Lower leg skin (tissue), 3 donors: ENCODE measurements at regions not wholly inside any gene's neighbourhood (a gene's known extent, or its start where the extent isn't known, plus 50 kb on each side); places are given as distances from the start of the nearest gene placed in this dataset.

ENCODE experiments used
- CTCF ChIP-seq, 3 donors: fragments of 450-650 bp; IDR thresholded peaks; one replicate each; pipeline ENCODE4 v1.5.1; 2016; ENCODE audit warnings: antibody characterized with exemption in 3 of 3, mild to moderate bottlenecking in 3 of 3, moderate library complexity in 2 of 3
- POLR2A ChIP-seq, 2 donors: fragments of 450-650 bp; IDR thresholded peaks; one replicate each; pipeline ENCODE4 v1.6.1; 2016 to 2017; ENCODE audit warnings: antibody characterized with exemption in 2 of 2, mild to moderate bottlenecking in 1 of 2, moderate library complexity in 1 of 2

GRCh38 chr17:13310858-13311257 lies 290.9 kb downstream of the HS3ST3A1 start:
- TF ChIP-seq CTCF (IDR thresholded peaks at IDR 0.05) (no peak), POLR2A (IDR thresholded peaks at IDR 0.05) (no peak)
